ENCODE measurements at regions not wholly inside any gene's neighbourhood (a gene's known extent, or its start where the extent isn't known, plus 50 kb on each side); places are given as distances from the start of the nearest gene placed in this dataset.

DNA sequence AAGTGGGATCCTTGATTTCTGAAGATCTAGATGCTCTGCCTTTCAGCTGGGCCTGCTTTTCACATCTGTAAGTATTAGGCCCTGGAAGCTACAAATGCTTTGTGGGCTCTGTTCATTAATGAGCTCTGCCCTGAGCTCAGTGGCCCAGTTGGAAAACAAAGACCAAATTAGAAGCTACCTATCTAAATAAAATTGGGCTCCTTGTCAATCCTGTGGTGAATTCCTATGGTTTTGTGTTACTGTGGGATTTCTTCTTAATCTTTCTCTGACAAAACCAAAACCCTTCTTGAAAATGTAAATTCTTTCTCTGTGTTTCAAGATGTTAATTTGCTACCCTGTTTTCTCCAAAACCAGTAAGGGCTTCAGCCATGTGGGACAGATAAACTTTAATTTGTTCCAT is 219.0 kb upstream of the HS6ST1 start:
- peak; percentile 50 for DNase-seq

- no peak for DNase-seq
These were observed 219.7 kb upstream of the HS6ST1 start for GRCh38 chr2:128538396-128538795.

DNA sequence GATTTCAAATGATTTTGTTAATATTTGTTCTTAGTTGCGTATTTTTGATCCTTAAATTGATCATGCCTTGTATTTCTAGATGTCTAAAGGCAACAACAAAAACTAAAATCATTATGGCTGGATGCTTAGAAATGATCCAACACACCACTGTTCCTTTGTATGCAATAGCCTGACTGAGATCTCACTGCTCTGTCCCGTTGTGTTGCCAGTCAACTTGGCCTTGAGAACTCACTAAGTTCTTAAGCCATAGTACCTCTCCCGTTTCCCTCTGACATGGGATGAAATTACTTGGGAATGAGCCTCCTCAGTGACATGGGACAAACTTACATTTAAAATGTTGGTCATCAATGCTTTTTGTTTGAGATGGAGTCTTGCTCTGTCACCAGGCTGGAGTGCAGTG is 222.0 kb upstream of the HS6ST1 start:
- DNase-seq: no peak

DNA sequence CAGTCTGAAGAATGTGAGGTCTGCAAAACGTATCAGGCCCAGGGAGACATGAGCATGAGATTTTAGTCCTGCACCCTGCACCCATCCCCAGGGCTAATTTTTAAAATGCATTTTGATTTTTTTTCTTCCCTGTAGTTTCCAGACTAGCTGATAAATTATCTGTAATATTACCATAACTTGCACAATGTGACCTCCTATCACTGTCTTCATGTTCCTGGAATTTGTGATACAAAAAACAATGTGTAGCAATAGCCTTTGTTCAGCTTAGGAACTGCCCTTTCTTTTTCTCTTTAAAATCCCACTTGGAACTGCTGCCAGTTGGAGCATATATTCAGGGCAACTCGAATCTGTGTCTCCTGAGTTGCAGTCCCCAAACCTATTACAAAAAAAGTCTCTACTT is 222.8 kb upstream of the HS6ST1 start:
- DNase-seq: no peak

- DNase-seq: no peak
These were observed 224.4 kb upstream of the HS6ST1 start for GRCh38 chr2:128543036-128543435.

DNA sequence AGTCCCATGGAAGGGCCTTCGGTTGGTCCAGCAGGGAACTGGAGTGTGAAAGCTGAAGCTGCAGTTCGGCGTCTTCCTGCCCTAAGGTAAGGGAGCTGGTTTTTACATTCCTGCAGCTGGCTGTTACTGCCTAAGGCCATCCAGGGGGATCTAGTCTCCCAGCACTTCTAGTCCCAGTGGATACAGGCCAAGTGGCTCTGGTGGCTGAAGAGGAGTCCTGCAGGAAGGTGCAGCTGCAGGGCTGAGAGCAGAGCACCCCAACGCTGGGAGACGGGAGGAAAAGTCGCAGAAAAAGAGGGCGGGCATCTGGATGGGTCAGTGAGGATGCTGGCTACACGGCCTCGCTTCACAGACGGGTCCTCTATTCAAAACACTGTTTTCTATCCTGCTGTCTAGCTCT is 225.0 kb upstream of the HS6ST1 start:
- no peak for DNase-seq

DNA sequence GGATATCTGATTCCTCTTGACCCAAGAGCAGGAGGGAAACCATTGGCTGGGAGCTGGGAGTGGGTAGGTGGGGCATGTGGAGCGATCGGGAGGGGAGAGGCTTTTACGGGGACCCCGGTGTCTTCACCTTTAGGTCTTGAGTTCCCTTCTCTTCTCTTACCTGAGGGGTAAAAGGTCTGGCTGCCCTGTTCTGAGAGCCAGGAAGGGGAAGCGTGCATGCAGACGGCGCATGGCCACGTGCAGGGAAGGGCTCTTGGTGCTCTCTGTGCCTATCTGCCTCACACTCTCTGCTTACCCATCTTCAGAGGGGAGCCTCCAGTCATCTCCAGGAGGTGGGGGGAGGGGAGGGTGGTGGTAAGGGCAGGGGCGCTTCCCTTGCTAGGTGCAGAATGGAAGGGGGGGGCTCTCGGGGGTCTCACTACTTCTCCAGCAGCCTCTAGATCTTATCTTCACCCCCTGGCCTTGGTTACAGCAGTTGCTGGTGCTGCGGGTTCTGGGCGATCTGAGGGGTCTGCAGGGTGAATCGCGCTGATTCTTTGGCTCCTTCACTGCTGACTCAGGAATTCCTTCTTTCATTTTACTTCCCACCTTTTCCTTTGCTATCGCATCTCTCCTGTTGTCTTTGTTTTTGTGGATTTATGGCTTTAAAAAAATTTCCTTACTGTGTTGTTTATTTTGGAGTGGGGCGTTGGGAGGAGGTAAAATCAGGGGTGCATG is 225.8 kb upstream of the HS6ST1 start:
- no peak for DNase-seq

GRCh38 chr2:128545085-128545484 is 226.4 kb upstream of the HS6ST1 start:
- no peak for DNase-seq

GRCh38 chr2:128545829-128546228 is 227.2 kb upstream of the HS6ST1 start:
- no peak for DNase-seq

DNA sequence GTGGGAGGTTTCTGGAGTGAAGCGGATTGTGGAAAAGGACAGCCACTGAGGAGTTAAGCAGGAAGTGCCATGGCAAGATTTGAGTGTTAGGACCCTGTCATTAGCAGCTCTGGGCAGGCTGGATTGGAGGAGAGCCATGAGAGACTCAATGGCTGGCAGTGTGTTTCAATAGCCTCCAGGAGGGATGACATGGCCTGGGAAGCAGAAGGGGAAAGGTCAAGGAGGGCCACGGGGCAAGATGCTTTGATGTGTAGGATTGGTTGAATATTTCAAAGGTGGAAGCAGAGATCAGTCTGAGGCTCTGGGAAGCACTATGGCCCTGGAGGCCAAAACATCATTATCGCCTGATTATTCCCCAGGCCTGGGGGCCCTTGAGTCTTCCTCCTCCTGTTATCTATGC is 229.0 kb upstream of the HS6ST1 start:
- DNase-seq: no peak

GRCh38 chr2:128548461-128548891 is 229.8 kb upstream of the HS6ST1 start:
- DNase-seq: no peak

GRCh38 chr2:128549094-128549493 is 230.4 kb upstream of the HS6ST1 start:
- no peak for DNase-seq

GRCh38 chr2:128549646-128550260 is 231.1 kb upstream of the HS6ST1 start:
- DNase-seq: peak; percentile 46

DNA sequence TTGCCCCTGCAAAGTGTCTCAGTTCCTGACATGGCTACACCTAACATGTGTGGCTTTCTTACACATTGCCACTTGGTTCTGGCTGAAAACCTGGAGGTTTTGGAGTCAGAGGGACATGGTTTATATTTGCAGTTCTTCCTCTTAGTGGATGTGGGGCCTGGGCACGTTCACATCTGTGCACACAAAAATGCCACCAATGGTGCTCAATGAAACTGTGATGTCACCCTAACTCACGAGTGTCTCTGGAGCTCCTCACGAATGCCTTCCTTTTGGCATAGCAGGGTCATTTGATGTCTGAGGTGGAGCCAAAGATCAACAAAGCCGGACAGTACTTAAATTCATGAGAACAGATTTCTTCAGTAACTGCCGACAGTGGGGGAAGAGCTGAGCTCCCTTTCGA is 231.7 kb upstream of the HS6ST1 start:
- DNase-seq: no peak

GRCh38 chr2:128550801-128551416 is 232.2 kb upstream of the HS6ST1 start:
- no peak for DNase-seq

- no peak for DNase-seq
These were observed 232.8 kb upstream of the HS6ST1 start for GRCh38 chr2:128551435-128551834.

DNA sequence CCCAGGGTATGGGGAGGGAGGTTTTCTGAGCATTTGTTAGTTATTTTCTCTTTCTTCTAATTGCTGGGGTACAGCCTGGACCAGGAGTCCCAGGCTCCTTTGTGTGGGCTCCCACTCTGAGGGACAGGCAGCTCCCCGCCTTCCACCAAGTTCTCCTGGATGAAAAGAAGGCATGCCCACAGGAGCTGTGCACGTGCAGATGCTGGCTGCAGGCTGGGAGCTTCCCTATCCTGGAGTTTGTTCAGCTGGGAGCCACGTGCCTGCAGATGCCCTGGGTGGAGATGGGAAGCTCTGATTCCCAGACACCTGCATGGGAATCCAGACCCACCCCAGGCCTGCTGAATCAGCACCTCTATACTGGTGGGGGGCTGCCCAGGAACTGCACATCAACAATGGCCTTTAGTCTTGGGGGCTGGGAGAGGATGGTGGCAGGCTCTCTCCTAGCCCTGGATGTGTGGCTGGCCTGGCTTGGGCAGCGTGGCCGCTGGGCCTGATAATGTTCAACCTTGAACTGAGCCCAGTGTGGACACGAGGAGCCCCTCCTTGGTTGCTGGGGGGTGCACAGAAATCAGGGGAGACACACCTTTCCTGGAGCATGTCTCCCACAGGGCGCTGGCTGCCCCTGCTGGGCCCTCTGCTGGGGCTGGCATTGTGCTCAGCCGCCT is 233.6 kb upstream of the HS6ST1 start:
- no peak for DNase-seq

GRCh38 chr2:128552806-128553551 is 234.3 kb upstream of the HS6ST1 start:
- no peak for DNase-seq

- DNase-seq: no peak
These were observed 235.6 kb upstream of the HS6ST1 start for GRCh38 chr2:128554151-128554769.

GRCh38 chr2:128555433-128555832 is 236.8 kb upstream of the HS6ST1 start:
- no peak for DNase-seq

DNA sequence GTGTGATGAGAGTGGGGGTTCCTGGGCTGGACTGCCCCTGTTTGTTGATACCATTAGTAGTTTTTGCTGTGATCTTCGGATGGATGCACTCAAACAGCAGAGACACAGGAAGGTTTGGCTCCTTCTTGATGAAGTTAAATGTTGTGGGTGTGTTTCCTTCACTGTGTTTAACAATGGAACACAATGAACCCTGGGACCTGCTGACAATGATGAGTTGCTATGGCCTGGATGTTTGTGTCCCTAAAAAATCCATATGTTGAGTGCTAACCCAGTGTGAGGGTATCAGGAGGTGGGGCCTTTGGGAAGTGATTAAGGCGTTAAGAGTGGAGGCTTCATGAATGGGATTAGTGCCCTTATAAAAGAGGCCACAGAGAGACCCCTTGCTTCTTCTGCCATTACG is 237.4 kb upstream of the HS6ST1 start:
- DNase-seq: no peak

DNA sequence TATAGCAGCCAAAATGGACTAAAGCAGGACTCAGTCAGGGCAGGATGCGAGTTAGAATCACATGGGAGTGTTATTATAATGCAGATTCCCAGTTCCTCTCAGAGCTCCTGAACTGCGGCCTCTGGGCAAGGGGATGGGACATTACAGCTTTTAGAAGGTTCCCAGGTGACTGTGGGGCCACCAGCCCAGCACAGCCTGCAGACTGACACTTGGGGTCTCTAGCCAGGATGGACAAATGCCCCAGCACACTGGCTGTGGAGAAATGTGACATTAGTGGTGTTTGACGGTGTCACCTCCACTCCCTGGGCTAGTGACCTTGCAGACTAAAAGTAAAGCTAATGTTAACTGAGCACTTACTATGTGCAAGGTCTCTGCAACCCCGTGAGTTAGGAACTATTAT is 238.0 kb upstream of the HS6ST1 start:
- no peak for DNase-seq

- DNase-seq: no peak
These were observed 238.4 kb upstream of the HS6ST1 start for GRCh38 chr2:128557069-128557468.
